ENCODE measurements at regions not wholly inside any gene's neighbourhood (a gene's known extent, or its start where the extent isn't known, plus 50 kb on each side); places are given as distances from the start of the nearest gene placed in this dataset.

DNA sequence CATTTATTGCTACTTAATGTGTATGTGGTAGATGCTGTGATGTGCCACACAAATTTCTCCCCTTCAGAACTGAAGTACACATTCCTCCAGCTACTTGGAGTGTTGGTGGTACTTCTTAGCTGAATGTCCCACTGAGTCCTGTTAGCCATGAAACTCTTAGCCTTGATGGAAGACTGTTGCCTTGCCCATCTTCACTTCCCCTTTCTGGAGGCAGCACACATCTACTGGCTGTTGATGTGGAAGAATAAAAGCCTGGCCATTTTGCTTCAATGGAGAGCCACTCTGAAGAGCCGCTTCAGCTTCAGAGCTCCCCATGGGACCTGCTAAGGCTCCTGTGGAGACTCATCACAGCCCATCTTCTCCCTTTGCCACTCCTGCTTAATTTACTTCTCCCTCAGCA lies 157.7 kb upstream of the PITX2 start:
- DNase-seq = no peak

DNA sequence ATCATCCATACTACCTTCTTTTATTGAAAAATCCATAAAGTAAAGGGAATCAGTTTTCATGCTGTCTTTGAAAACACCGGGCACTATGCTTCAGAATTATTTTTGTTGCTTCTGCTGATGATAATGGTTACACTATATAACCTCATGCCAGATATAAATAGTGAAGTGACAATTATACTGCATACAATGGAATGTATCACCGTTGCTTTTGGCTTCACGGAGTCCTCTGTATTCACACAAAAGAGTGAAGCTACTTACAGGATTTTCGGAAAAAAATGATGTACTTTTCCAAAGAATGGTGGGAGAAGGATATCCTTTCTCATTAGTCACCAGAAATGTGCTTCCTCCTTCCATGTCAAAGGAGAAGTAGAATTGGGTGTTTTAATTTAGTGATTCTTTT lies 159.1 kb upstream of the PITX2 start:
- DNase-seq = no peak

DNA sequence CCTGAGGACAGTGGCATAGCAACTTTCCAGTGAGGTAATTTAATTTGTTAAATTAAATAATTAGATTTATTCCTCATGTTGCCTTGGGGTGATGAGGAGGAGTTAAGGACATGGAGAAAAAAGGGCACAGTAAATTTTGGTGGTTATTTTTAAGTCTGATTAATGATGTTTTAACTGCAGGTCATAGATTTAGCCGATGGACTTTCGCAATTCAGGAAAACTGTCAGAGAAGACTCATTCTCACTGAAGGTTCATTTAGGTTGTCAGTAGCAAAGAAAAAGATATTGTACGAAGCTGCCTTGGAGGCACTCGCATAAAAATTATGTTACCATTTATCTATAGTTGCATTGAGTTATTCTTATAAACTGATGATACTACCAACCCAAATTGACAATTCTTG lies 164.2 kb upstream of the PITX2 start:
- no peak for DNase-seq

DNA sequence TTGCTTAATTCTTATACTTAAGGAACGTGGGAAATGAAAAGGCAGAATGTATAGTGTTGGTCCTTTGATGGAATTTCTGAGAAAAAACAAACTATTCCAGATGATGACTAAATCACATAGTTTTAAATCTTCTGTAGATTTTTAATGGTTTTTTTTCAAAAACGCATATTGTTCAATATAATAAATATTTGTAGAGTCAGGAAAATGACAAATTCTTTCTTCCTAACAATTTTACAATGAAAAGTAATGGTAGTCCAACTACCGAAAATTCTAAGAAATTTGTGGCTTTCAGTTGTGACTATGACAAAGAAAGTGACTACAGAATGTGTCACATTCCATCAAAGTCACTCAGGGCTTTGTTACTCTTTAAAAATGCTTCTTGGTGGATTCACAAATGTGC lies 164.8 kb upstream of the PITX2 start:
- DNase-seq = no peak

DNA sequence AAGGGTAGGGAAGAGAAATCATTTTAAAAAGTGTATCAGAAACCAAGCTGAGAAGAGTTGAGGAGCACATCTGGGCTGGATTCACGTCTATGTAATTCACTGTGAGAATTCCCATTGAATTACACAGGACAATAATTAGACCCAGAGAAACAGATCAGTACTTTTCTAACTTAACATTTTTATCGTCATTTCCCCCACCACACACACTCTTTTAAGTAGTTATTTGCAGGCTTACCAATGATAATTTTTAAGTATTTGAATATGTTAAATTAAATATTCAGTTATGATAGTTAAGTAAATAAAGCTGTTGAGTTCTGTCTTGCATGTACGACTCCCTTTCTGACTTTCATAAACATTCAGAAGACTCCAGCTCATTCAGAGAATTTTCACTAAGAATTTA lies 165.4 kb upstream of the PITX2 start:
- no peak for DNase-seq

DNA sequence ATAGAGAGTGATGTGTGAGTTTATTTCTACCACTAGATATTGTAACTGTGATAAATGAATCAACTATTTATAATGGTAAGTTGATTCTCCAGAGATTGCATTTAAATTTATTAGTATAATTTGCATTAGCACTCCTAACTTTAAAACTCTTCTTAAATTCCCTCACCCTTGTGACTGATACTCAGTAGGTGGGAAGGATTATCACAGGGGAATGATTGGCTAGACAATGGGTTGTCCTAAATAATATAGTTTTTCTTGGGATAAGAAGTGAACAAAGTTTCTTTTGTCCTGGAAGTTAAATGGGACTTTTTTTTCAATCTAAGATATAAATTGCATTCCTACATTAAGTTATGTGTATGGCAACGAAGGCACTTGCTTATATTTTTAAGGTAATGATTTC lies 169.2 kb upstream of the PITX2 start:
- DNase-seq = no peak

DNA sequence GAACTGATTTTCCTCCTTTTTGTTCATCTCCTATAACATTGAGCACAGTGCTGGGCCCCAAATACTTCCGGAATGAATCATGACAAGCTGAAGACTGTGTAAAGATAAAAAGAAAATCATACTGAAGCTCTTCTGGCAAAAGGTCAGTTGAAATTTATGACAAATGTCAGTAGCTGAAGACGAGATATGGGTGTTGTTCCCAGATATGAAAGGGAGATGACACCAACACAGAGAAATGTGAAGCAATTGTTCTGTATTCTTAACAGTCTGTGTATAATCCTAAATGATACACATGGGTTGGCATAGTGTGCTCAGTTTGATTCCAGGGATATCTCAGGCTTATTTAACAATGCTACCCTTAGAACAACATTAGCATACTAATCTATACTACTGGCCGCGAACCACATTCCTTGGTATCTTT lies 170.5 kb upstream of the PITX2 start:
- DNase-seq = no peak

DNA sequence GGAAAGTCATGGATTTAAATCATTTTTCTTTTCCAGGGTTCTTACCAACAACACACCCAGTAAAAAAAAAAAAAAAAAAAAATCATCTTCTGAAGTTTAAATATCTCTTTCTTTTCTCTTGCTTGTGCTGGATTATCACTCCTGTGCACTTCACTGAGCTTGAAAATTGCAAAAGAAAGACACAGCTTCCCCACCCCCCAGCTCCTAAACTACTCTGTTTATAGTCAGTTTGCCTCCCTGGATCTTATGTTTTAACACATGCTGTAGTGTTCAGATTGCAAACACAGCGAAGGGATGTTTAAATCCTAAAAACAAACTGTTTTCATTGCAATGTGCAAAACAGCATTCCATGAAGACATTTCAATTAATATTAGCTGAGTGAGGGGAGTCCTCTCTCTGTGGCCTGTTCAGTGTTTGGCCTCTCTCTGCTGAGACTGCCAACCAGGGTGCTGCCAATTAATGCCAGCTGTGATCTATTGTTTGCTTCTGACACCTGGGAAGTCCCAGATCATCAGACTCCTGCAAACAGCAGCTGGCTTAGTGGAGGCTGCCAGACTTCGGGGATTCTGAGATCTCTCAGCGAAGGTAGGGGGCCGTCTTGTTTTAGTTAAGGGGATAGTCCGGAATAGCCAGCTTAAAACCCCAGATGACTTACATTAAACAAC lies 171.1 kb upstream of the PITX2 start:
- DNase-seq = no peak

DNA sequence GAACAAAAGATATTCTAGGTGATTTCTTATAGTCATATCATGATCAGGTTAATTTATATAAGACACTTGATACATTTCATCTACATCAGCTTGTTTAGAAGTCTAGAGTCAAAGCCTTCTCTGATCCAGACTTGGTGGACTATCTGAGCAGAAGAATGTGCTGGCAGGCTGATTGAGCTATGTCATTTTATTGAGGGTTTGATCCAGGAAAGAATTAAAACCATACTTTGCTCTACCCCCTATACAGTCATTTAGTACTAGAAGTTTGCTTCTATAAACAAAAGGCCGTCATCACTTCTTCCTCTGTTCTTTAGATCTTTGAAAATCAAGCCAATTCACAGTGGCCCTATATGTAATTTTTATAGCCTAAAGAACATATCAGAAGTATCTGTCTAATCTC lies 173.1 kb upstream of the PITX2 start:
- DNase-seq = no peak

DNA sequence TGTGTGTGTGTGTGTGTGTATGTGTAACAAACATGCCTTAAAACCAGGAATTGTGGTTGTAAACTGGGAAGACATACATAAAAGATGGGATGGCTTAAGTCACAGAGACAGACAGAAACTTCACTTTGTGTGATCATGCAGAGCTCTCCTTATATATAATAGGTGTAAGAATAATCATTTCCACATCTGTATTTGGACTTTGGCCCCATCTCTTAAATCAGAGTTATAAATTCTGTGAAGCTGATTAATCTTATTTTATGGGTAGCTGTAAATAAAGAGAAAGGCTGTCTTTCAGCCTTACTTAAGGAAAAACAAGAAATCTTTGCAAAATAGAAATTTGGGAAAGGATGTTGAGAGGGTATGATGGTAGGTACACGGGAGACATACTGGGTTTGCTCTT lies 174.6 kb upstream of the PITX2 start:
- DNase-seq = no peak

DNA sequence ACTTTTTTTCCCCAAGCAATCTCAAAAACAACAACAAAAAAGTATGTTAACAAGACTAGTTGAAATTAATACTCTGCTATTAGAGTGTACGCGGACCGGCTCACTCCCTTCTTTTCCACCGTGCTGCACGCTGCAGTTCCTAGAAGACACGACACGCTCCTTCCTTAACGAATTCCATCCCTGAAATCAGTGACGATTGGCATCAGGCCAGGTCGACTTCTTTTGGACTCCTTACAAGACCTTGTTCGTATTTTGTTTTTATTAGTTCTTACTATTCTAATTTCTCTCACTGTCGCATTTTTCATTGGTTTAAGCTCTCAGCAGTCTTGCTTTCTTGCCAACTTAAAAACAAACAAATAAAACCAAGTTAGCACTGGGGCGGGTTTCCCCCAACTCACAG lies 175.8 kb upstream of the PITX2 start:
- no peak for DNase-seq

DNA sequence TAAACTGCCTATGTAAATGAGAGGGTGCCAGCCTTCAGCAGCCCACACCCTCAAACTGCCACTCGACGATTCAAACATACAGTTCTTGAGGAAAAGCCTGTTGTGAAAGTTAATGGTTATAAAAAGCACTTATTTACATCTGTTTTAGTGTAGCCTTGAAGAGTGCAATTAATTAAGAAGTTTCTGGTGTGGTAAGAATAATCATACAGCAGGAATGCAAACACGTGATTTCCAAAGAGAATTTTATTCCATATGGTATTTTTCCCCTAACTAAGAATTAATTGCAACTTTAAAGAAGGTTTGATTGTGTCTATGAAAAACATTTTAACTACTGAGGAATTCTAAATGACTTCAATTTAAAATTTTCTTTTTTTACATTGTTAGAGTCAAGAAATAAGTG lies 176.3 kb upstream of the PITX2 start:
- no peak for DNase-seq

DNA sequence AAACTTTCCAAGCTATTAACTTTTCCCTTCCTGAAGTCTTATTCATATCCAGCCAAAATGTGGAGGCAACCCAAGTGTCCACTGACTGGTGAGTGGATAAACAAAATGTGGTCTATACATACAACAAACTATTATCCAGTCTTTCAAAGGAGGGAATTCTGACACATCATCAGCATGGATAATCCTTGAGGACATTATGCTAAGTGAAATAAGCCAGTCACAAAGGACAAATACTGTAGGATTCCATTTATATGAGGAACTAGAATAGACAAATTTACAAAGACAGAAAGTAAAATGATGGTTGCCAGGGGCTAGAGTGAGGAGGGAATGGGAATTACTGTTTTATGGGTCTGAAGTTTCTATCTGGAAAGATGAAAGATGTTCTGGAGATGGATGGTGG lies 178.7 kb upstream of the PITX2 start:
- DNase-seq = no peak

DNA sequence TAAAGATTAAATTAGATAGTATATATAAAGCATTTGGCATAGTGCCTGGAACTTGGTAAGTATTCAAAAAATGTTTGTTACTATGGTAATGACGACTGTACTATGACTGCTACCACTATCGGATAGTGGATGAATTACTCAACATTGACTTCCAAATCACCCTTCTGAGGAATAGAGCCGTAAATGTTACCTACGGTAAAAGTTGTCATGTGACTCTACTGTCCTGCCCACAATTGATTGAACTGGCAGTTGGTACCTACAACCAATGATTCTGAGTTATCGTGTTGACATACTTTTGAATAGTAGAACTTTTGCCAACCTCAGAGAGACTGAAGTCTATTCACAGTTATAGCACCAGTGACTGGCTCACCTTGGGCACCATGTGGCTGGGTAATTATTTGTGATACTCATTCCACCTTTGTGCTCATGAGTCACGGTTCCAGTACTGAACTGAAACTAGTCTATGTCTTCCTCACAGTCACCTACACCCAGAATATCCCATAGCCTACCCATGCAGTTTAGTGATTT lies 185.5 kb upstream of the PITX2 start:
- no peak for DNase-seq

DNA sequence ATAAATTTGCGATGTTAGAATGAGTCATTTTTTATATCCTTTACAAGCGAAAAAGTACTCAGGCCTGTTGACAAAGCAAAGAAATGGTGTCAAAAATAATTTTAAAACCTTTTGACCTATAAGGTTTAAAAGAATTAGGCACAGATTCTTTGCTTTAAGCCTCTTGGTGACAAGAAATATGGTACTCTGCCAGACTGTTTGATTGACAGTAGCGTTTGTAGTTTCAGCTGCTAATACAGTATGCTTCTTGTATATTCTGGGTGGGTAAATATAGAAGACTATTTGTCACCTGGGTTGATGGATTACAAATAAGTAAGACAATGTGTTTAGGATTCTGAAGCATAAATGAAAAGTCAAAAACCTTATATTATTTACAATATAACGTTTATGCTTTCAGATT lies 193.1 kb upstream of the PITX2 start:
- DNase-seq = no peak

DNA sequence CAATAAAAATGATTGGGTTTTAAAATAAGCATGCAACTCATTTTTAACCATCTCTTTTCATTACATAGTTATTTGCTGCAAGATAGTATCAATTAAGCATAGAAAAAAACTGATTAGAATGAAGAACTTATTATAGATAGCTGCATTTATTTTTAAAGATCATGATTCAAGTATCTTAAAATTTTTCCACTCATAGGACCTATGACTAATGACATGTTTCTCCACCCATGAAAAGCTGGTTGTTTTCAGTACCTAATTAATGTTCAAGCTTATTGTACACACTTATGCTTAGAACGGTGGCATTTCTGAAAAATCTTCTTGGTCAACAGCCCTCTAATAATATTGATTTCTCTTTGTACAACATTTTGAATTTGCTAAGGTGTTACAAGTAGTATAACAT lies 193.5 kb upstream of the PITX2 start:
- no peak for DNase-seq

DNA sequence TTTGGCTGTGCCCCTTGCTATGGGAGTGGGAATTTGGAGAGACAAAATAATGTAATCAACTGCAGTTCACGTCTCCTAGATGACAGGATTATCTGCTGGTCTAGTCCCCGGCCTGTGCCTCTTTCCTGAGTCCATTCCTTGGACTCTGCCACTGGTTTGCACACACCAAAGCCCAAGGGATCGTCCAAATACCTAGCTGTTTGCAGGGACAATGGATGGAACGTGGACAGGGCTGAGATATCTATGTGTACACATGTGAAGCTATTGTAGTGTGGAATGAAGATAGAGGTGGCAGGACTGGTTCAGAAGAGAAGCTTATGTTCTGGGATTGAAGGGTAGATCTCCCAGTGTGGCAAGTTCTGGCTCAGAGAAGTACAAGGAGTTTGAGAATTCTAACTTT lies 198.3 kb upstream of the PITX2 start:
- DNase-seq = no peak

DNA sequence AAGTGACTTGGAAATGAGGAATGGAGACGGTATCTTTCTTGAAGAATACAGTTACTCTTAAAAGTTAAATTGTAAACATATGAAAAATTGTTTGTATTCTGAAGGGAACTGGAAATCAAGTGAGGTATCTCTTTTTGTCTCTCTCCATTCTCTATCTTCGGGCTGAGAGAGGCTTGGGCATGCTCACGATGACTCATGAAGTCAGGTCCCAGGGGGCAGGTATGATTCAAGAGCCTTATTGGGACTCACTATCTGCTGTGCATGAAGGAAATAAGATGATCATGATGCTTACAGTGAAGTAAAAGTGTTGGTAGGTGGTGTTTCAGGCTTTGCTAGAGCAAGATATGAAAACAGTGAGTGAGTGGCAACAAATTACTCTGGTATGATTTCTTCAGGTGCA lies 200.4 kb upstream of the PITX2 start:
- DNase-seq = no peak

DNA sequence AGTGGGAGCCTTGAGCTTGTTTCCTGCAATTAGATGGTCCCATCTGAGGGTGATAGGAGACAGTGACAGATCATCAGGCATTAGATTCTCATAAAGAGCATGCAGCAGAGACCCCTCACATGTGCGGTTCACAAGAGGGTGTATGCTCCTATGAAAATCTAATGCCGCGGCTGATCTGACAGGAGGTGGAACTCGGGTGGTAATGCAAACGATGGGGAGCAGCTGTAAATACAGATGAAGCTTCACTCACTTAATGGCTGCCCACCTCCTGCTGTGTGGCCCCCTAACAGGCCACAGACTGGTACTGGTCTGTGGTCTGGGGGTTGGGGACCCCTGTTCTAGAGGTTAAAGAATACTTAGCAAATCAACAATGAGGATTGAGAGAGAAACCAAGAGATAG lies 201.5 kb upstream of the PITX2 start:
- DNase-seq = no peak

DNA sequence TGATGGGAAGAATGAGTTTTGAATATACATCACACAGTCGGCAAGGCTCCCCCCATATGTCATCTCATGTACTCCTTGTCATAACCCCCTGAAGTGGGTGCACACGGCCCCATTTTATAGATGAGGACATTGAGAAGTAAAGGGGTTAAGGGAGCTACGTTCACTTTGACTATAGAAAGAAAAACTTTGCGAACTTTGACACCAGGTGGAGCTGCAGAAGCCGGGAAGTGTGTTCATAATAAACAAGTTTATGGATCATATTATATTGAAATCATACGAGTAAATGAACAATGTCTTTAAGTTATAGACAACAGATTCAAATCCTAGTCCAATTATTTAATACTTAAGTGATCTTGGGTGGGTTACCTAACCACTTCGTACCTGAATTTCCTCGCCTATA lies 203.8 kb upstream of the PITX2 start:
- DNase-seq = no peak

DNA sequence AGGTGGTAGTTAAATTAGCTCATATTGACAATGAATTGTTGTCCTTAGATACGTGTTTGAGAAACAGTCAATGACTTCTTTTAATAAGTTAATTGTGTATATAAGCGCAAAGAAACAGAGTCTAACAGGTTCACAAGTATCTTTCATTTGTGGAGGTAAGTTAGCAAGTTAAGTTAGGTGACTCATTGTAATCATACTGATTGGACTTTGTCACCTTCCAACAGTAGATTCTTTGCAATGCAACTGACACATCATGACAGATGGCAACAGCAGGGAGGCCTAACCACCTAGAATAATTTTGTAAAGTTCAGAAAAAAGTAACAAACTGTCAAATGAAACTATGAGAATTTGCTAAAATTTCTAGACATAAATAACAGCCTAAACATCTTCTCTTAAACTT lies 207.6 kb upstream of the PITX2 start:
- no peak for DNase-seq

DNA sequence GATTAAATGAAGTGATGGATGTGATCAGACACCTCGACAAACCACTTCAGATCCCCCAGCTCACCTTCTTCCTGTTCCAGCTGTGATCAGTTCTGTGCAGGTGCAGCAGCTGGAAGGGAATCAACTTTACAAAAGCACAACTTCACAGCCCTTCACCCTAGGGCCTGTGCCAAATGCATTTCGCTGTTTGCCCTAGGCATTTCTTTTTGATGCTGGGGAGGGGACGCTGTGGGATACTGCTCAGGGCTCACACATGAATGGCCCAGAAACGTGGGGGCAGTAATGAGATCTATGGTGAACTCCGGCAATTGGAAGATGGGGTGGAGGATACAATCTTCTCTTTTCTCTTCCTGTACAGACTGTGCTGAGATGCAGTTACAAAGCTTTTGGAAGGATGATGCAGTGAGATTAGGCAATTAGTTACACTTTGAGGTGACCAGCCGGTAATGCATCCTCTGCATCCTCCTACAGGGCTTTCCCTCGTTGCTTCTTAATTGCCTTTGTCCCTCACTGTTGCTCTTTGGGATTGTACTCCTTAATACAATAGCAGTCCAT lies 215.1 kb upstream of the PITX2 start:
- no peak for DNase-seq

DNA sequence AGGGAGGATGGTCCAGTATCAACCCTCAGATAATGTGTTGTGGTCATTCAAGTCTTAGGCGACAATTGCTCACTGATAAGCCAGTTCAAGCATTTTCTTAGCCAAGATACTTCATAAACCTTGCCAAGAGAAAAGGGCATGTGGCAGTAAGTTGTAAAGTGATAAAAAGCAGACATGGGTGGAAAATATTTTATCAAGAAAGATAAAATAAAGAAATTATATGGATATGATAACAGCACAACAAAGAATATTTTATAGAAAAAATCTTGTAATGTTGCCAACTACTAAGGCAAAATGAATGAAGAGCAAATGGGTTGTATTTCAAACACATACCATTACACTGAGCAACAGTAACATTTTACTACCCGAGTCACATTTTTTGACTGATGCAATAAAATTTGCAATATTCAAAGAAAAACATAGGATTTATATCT lies 217.4 kb upstream of the PITX2 start:
- DNase-seq = no peak

DNA sequence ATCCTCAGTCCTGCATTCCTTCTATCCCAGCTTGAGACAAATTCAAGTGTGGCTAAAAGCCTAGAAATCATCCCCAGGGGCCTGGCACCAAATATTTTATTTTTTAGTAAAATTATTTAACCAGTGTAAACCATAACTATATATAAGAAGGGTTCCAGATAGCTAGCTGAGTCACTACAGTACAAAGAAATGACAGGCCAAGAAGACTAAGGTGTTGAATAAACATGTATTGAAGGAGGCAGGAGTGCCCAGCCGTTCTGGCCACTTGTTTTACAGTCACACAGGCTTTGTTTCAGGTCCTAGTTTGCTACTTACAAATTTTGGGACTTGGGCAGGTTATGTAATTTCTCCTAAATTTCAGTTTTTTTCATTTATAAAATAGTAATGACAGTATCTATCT lies 225.9 kb upstream of the PITX2 start:
- DNase-seq = no peak

DNA sequence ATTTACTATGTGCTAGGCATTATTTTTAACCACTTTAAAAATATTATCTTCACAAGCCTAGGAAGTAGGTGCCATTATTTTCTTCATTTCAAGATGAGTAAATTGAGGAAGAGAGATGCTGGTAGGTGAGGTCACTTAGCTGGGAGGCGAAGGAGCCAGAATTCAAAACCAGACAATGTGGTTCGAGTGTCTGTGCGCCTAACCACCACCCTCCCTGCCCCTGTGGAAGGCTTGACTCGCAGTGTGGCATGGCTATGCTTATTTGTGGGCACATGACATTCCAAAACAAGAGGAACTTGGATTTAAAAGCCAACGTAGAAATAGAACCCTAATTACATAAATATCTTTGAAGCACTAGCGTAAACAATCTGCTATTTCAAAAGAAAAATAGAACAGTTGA lies 226.6 kb upstream of the PITX2 start:
- DNase-seq = no peak
